ENCODE measurements at regions not wholly inside any gene's neighbourhood (a gene's known extent, or its start where the extent isn't known, plus 50 kb on each side); places are given as distances from the start of the nearest gene placed in this dataset.

GRCh38 chr5:33268374-33268773, 172.4 kb upstream of the TARS1 start (continued):
- TF ChIP-seq, protein P1, sequence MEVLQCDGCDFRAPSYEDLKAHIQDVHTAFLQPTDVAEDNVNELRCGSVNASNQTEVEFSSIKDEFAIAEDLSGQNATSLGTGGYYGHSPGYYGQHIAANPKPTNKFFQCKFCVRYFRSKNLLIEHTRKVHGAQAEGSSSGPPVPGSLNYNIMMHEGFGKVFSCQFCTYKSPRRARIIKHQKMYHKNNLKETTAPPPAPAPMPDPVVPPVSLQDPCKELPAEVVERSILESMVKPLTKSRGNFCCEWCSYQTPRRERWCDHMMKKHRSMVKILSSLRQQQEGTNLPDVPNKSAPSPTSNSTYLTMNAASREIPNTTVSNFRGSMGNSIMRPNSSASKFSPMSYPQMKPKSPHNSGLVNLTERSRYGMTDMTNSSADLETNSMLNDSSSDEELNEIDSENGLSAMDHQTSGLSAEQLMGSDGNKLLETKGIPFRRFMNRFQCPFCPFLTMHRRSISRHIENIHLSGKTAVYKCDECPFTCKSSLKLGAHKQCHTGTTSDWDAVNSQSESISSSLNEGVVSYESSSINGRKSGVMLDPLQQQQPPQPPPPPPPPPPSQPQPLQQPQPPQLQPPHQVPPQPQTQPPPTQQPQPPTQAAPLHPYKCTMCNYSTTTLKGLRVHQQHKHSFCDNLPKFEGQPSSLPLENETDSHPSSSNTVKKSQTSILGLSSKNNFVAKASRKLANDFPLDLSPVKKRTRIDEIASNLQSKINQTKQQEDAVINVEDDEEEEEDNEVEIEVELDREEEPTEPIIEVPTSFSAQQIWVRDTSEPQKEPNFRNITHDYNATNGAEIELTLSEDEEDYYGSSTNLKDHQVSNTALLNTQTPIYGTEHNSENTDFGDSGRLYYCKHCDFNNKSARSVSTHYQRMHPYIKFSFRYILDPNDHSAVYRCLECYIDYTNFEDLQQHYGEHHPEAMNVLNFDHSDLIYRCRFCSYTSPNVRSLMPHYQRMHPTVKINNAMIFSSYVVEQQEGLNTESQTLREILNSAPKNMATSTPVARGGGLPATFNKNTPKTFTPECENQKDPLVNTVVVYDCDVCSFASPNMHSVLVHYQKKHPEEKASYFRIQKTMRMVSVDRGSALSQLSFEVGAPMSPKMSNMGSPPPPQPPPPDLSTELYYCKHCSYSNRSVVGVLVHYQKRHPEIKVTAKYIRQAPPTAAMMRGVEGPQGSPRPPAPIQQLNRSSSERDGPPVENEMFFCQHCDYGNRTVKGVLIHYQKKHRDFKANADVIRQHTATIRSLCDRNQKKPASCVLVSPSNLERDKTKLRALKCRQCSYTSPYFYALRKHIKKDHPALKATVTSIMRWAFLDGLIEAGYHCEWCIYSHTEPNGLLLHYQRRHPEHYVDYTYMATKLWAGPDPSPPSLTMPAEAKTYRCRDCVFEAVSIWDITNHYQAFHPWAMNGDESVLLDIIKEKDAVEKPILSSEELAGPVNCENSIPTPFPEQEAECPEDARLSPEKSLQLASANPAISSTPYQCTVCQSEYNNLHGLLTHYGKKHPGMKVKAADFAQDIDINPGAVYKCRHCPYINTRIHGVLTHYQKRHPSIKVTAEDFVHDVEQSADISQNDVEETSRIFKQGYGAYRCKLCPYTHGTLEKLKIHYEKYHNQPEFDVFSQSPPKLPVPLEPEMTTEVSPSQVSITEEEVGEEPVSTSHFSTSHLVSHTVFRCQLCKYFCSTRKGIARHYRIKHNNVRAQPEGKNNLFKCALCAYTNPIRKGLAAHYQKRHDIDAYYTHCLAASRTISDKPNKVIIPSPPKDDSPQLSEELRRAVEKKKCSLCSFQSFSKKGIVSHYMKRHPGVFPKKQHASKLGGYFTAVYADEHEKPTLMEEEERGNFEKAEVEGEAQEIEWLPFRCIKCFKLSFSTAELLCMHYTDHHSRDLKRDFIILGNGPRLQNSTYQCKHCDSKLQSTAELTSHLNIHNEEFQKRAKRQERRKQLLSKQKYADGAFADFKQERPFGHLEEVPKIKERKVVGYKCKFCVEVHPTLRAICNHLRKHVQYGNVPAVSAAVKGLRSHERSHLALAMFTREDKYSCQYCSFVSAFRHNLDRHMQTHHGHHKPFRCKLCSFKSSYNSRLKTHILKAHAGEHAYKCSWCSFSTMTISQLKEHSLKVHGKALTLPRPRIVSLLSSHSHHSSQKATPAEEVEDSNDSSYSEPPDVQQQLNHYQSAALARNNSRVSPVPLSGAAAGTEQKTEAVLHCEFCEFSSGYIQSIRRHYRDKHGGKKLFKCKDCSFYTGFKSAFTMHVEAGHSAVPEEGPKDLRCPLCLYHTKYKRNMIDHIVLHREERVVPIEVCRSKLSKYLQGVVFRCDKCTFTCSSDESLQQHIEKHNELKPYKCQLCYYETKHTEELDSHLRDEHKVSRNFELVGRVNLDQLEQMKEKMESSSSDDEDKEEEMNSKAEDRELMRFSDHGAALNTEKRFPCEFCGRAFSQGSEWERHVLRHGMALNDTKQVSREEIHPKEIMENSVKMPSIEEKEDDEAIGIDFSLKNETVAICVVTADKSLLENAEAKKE (CRISPR knock-in tag; IDR thresholded peaks at IDR 0.05): no peak
- no peak for TF ChIP-seq JUNB (IDR thresholded peaks at IDR 0.05; ENCODE audit: unreplicated experiment)
- TF ChIP-seq ETS1 (IDR thresholded peaks at IDR 0.05): no peak
- TF ChIP-seq CREB1 (CRISPR knock-in tag; IDR thresholded peaks at IDR 0.05; ENCODE audit: low read depth): no peak
- TF ChIP-seq NANOG (IDR thresholded peaks at IDR 0.05; ENCODE audit: borderline replicate concordance): no peak
- no peak for TF ChIP-seq EZH2phosphoT487 (IDR thresholded peaks at IDR 0.05; ENCODE audit: unreplicated experiment)
- TF ChIP-seq POLR2AphosphoS5 (IDR thresholded peaks at IDR 0.05; ENCODE audit: low read depth): no peak
- no peak for TF ChIP-seq EZH2 (IDR thresholded peaks at IDR 0.05; ENCODE audit: low read depth, unreplicated experiment)
- TF ChIP-seq STAT1 (IDR thresholded peaks at IDR 0.05; ENCODE audit: unreplicated experiment): no peak
- TF ChIP-seq ZNF114 (CRISPR knock-in tag; IDR thresholded peaks at IDR 0.05): no peak
- no peak for TF ChIP-seq REST (IDR thresholded peaks at IDR 0.05; ENCODE audit: unreplicated experiment)

Measured in GM23338 (cell line).